MG63 (cell line): ENCODE measurements at regions not wholly inside any gene's neighbourhood (a gene's known extent, or its start where the extent isn't known, plus 50 kb on each side); places are given as distances from the start of the nearest gene placed in this dataset.
A peak's percentile ranks its signal among the peaks of the same experiment; 100 is the strongest.

Experiments used
- DNase-seq: peaks from one replicate; pipeline ENCODE4 v3.0.0-alpha.2; 2020
- H3K27me3 ChIP-seq: fragments of 250-450 bp; sonication (Bioruptor Pico); 2 replicates; pipeline ENCODE4 v1.5.1; 2020; ENCODE audit warnings: mild to moderate bottlenecking, moderate library complexity
- H3K36me3 ChIP-seq: fragments of 250-450 bp; sonication (Bioruptor Pico); 2 replicates; pipeline ENCODE4 v1.5.1; 2020; ENCODE audit warnings: mild to moderate bottlenecking, moderate library complexity
- H3K4me3 ChIP-seq: fragments of 250-450 bp; sonication (Bioruptor Pico); 2 replicates; pipeline ENCODE4 v1.5.1; 2020; ENCODE audit warnings: mild to moderate bottlenecking, moderate library complexity
- H3K9me3 ChIP-seq: fragments of 250-450 bp; sonication (Bioruptor Pico); 2 replicates; pipeline ENCODE4 v1.5.1; 2020; ENCODE audit warnings: mild to moderate bottlenecking, moderate library complexity

- H3K27me3 ChIP-seq: no peaks in the 10 kb centered on the region
- no peak overlapping the region for H3K4me3 ChIP-seq
- no peaks in the 10 kb centered on the region for H3K9me3 ChIP-seq
- no peaks in the 10 kb centered on the region for H3K36me3 ChIP-seq
- DNase-seq: no peak
Measured at GRCh38 chr13:64020126-64020525, 2604.5 kb upstream of the PCDH20 start.

- Histone ChIP-seq H3K9me3 (no peaks in the 10 kb centered on the region), H3K4me3 (no peak overlapping the region), H3K36me3 (no peaks in the 10 kb centered on the region), H3K27me3 (no peaks in the 10 kb centered on the region)
- no peak for DNase-seq
Measured at GRCh38 chr13:64007339-64007738, 2591.7 kb upstream of the PCDH20 start.

- H3K27me3 ChIP-seq: no peaks in the 10 kb centered on the region
- H3K36me3 ChIP-seq: no peaks in the 10 kb centered on the region
- no peaks in the 10 kb centered on the region for H3K9me3 ChIP-seq
- no peak for DNase-seq
- no peak overlapping the region for H3K4me3 ChIP-seq
Measured at GRCh38 chr13:64000321-64000720, 2584.7 kb upstream of the PCDH20 start.

DNA sequence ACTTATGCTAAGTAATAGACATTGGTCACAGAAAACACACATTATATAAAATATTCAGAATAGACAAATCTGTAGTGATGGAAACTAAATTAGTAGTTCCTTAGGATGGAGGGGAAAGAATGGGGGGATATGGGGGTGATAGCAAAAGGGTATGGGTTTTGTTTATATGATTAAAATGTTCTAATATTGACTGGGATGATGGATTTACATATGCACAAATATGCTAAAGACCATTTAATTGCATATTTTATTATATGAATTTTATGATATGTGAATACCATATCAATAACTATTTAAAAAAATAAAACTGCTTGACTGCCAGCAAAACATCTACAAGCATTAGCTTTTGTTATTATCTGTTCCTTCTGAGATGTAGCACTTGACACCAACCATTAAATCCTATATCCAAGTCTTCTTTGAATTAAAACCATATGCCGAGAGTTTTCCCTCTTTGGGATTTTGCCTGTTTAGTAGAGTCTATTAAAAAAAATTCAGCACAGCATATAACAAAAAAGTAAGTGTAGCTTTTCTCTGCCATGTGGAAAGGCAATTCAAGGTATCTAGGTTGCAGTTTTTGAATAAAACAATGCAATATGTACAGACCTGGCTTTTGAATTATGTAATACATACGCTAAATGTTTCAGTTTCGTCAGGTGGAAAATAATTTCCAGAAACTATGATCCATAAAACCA, 2584.1 kb upstream of the PCDH20 start:
- Histone ChIP-seq H3K4me3 (no peak overlapping the region), H3K36me3 (no peaks in the 10 kb centered on the region)

GRCh38 chr13:63983366-63983765, 2567.7 kb upstream of the PCDH20 start:
- Histone ChIP-seq H3K27me3 (no peaks in the 10 kb centered on the region), H3K36me3 (peaks cover 4% of the 10 kb centered on the region; the same call in 1 of the 2 replicates), H3K9me3 (peaks cover 4% of the 10 kb centered on the region), H3K4me3 (no peak overlapping the region)
- DNase-seq: no peak

More for the DNA sequence above, 2584.1 kb upstream of the PCDH20 start:
- H3K9me3 ChIP-seq: no peaks in the 10 kb centered on the region
- no peaks in the 10 kb centered on the region for H3K27me3 ChIP-seq
- DNase-seq: no peak

DNA sequence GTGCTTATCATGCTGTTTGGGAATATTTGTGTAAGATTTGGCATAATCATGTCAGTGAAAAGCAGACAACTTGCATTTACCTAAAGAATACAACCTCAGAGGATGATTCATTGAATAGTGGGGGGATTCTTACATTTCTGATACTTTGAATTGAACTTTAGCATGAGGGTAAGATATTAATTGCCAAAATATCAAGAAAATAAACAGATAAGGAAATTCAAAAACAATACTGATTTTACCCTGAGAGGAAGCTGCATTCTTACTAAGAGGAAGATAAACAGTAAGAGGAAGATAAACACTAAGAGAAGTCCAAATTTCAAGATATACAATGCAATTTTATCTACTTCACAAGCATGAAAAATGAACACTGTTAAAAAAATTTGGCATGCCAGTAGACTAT, 2564.3 kb upstream of the PCDH20 start:
- H3K27me3 ChIP-seq: no peaks in the 10 kb centered on the region
- DNase-seq: no peak

GRCh38 chr13:63972328-63972727, 2556.7 kb upstream of the PCDH20 start:
- DNase-seq: no peak
- H3K36me3 ChIP-seq: no peaks in the 10 kb centered on the region

More for the DNA sequence above, 2564.3 kb upstream of the PCDH20 start:
- H3K9me3 ChIP-seq: peaks cover 6% of the 10 kb centered on the region; the same call in 1 of the 2 replicates
- no peak overlapping the region for H3K4me3 ChIP-seq
- H3K36me3 ChIP-seq: no peaks in the 10 kb centered on the region

GRCh38 chr13:63954683-63955082, 2539.0 kb upstream of the PCDH20 start:
- Histone ChIP-seq H3K9me3 (peaks cover 7% of the 10 kb centered on the region; the same call in 1 of the 2 replicates), H3K4me3 (no peak overlapping the region), H3K36me3 (no peaks in the 10 kb centered on the region), H3K27me3 (no peaks in the 10 kb centered on the region)
- no peak for DNase-seq

More at GRCh38 chr13:63972328-63972727, 2556.7 kb upstream of the PCDH20 start:
- H3K9me3 ChIP-seq: no peaks in the 10 kb centered on the region
- H3K4me3 ChIP-seq: no peak overlapping the region
- no peaks in the 10 kb centered on the region for H3K27me3 ChIP-seq

DNA sequence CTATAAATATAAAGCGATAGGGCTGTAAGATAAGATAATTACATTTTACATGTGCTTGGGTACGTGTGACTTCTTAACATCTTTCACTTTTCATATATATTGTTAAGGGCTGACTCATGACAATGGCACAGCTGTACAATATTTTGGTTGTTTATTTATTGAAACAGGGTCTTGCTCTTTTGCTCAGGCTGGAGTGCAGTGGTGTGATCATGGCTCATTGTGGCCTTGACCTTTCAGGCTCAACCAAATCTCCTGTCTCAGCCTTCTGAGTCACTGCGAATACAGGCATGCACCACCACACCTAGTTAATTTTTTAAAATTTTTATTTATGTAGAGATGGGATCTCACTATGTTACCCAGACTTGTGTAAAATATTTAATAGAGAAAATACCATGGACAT, 2532.4 kb upstream of the PCDH20 start:
- H3K9me3 ChIP-seq: peaks cover 3% of the 10 kb centered on the region; the same call in 1 of the 2 replicates
- no peaks in the 10 kb centered on the region for H3K27me3 ChIP-seq
- no peak overlapping the region for H3K4me3 ChIP-seq
- DNase-seq: peak; percentile 67
- no peaks in the 10 kb centered on the region for H3K36me3 ChIP-seq

GRCh38 chr13:63944911-63945310, 2529.3 kb upstream of the PCDH20 start:
- no peaks in the 10 kb centered on the region for H3K9me3 ChIP-seq

GRCh38 chr13:63942372-63942771, 2526.7 kb upstream of the PCDH20 start:
- Histone ChIP-seq H3K36me3 (no peaks in the 10 kb centered on the region), H3K27me3 (no peaks in the 10 kb centered on the region), H3K4me3 (no peak overlapping the region), H3K9me3 (no peaks in the 10 kb centered on the region)
- no peak for DNase-seq

More at GRCh38 chr13:63944911-63945310, 2529.3 kb upstream of the PCDH20 start:
- Histone ChIP-seq H3K36me3 (no peaks in the 10 kb centered on the region), H3K27me3 (no peaks in the 10 kb centered on the region), H3K4me3 (no peak overlapping the region)
- no peak for DNase-seq

DNA sequence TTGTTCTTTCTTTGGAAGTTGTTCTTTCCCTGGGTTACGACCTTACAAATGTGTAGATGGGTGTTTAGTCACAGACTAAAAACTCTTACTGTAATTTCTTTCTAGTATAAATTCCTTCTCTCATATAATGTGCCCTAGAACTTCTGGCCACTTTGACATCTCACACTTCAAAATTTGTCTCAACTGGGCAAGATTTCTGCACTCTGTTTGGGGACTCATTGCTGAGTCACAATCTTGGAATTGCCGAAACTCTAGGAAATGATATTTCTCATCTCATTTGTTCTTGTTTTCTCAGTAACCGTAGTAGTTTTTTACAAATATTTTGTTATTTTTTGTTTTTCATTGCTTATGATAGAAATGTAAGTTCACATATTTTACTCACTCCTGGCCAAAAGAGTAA, 2523.2 kb upstream of the PCDH20 start:
- no peaks in the 10 kb centered on the region for H3K27me3 ChIP-seq
- H3K4me3 ChIP-seq: no peak overlapping the region
- H3K9me3 ChIP-seq: no peaks in the 10 kb centered on the region
- no peaks in the 10 kb centered on the region for H3K36me3 ChIP-seq
- no peak for DNase-seq

- Histone ChIP-seq H3K4me3 (no peak overlapping the region), H3K27me3 (no peaks in the 10 kb centered on the region), H3K9me3 (no peaks in the 10 kb centered on the region), H3K36me3 (no peaks in the 10 kb centered on the region)
- peak; percentile 2 for DNase-seq
Measured at GRCh38 chr13:63910511-63910910, 2494.9 kb upstream of the PCDH20 start.

DNA sequence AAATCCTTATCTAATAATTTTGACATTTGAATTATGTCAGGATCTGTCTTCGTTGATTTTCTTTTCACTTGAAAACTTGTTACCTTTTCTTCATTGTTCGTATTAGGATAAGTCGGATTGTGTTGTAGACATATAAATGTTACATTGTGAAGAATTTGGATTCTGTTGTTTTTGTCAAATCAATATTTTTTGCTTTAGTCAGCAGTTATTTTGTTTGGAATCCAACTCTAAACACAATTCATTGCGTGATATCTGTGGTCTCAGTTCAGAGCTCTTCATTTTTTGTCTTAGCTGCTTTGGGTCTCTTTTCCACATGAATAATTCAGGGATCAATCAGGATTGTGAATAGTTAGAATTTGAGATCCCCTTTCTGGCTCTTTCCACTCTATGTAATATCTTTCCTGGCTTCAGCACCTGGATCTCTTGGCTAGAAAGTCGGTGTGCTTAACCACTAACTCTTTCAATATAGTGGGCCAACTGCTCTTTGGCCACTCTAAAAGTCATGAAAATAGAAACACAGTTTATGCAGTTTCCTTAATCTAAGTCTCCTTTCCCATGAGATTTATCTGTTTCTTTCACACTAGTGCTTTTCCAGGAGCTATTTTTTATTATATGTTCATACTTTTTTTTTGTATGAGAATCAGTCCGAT, 2494.2 kb upstream of the PCDH20 start:
- Histone ChIP-seq H3K9me3 (no peaks in the 10 kb centered on the region), H3K36me3 (no peaks in the 10 kb centered on the region), H3K4me3 (no peak overlapping the region), H3K27me3 (no peaks in the 10 kb centered on the region)
- DNase-seq: no peak

- DNase-seq: no peak
- Histone ChIP-seq H3K4me3 (no peak overlapping the region), H3K27me3 (no peaks in the 10 kb centered on the region), H3K36me3 (no peaks in the 10 kb centered on the region), H3K9me3 (no peaks in the 10 kb centered on the region)
Measured at GRCh38 chr13:63902141-63902540, 2486.5 kb upstream of the PCDH20 start.

DNA sequence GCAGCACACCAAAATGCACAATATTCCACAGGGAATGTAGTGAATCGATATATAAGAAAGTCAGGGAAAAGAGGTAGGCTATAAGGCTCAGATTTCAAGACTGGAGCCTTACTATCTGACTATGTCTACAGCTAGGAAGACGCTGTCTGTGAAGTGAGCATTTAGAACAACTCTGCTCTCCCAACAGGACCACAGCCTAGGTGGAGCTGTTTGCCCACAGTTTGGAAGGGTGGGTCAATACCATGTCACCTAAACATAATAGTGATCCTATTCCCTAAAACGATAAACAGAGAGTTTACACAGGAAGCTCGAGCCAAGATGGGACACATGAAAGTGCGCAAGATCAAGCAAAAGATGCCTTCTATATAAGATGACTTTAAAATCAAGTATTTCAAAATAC, 2486.0 kb upstream of the PCDH20 start:
- no peak overlapping the region for H3K4me3 ChIP-seq
- H3K9me3 ChIP-seq: no peaks in the 10 kb centered on the region
- no peak for DNase-seq
- no peaks in the 10 kb centered on the region for H3K27me3 ChIP-seq
- no peaks in the 10 kb centered on the region for H3K36me3 ChIP-seq

DNA sequence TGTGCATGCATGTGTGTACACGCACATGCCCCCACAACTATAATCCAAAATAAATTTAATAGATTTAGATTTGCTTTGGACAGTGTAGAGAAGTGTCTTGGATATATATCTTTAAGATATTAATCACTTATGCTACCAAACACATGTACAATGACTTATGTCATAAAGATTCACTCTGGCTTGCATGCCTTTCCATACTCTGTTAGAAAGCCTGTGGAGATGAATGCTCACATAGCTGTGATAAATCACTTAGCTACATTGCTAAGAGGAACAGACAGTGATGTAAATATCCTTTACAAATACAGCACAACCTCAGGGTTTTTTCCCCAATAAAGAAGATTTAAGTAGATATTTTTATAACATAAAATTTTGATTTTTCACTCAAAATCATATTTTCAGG, 2484.8 kb upstream of the PCDH20 start:
- Histone ChIP-seq H3K27me3 (no peaks in the 10 kb centered on the region), H3K4me3 (no peak overlapping the region), H3K9me3 (no peaks in the 10 kb centered on the region), H3K36me3 (no peaks in the 10 kb centered on the region)
- no peak for DNase-seq

GRCh38 chr13:63896321-63896720, 2480.7 kb upstream of the PCDH20 start:
- no peak for DNase-seq
- H3K9me3 ChIP-seq: no peaks in the 10 kb centered on the region
- no peaks in the 10 kb centered on the region for H3K27me3 ChIP-seq
- no peak overlapping the region for H3K4me3 ChIP-seq
- H3K36me3 ChIP-seq: no peaks in the 10 kb centered on the region
